SH-SY5Y (cell line): ENCODE measurements at regions not wholly inside any gene's neighbourhood (a gene's known extent, or its start where the extent isn't known, plus 50 kb on each side); places are given as distances from the start of the nearest gene placed in this dataset.

Experiments
- GATA2 ChIP-seq: IDR thresholded peaks from 2 replicates; pipeline ENCODE4 v1.6.1; 2011; ENCODE audit warnings: mild to moderate bottlenecking, low read depth, low read length
- GATA3 ChIP-seq: IDR thresholded peaks from 2 replicates; pipeline ENCODE4 v1.6.1; 2011; ENCODE audit warnings: low read depth, mild to moderate bottlenecking, low read length, moderate library complexity

- no peak for TF ChIP-seq GATA2
- TF ChIP-seq GATA3 = no peak
Observed at GRCh38 chr20:40775561-40776146, 86.6 kb upstream of the MAFB start.
